ENCODE measurements at regions not wholly inside any gene's neighbourhood (a gene's known extent, or its start where the extent isn't known, plus 50 kb on each side); places are given as distances from the start of the nearest gene placed in this dataset.
A peak's percentile ranks its signal among the peaks of the same experiment; 100 is the strongest.

DNA sequence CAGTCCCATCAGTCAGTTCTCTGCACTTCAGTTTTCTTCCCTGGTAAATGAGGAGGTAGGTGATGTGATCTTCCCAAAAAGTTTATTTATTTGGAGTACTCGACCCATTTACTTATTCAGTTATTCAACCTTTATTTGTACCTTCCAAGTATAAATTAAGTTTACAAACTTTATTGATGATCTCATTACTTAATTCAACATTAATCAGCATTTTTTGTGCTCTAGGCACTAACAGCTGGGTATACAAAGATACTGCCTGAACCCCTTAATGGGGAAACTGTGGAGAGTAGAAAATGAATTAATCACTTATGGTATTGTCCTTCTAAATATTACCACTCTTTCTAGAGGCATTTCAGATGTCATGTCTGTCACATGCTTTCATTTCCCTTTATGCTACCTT, 293.3 kb downstream of the DLEU7 start:
- H3K27ac Mint-ChIP-seq: no peak overlapping the region
- ATAC-seq (replicated peaks) (no peak), DNase-seq (no peak)
- H3K27me3 Mint-ChIP-seq: no peaks in the 10 kb centered on the region
- H3K4me3 Mint-ChIP-seq: no peak overlapping the region
- H3K9me3 Mint-ChIP-seq: peaks cover 0 to 4% of the 10 kb centered on the region in 2 donors
- peaks cover 2 to 5% of the 10 kb centered on the region in 2 donors for H3K36me3 Mint-ChIP-seq
- H3K4me1 Mint-ChIP-seq: peaks cover under 1 to 3% of the 10 kb centered on the region in 2 donors

DNA sequence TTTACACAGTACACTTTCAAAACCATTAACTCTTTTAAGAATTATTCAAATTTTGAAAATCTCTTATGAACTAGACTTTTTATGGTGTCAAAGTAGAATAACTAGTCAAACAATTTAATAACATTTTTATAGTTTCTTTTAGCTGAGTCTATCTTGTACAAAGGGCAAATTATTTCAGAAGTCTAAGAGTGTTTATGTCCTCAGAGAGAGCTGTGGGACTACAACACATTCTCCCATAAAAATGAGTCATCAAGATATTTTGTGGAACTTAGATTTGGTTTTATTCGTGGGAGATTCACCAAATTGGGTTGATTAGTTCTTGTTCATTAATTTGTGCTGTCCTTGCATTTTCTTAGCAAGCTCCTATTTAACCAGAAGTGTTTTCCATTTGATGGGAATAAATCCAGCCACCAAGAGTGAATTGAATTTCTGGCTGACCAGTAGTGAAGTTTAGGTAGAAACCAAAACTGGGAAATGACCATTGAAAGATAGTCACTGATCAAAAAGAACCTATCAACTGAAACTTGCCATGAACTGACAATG, 291.0 kb downstream of the DLEU7 start:
- DNase-seq (no peak), ATAC-seq (replicated peaks) (no peak)
- no peak overlapping the region for H3K4me3 Mint-ChIP-seq
- H3K27me3 Mint-ChIP-seq: no peaks in the 10 kb centered on the region
- peaks cover 2 to 5% of the 10 kb centered on the region in 2 donors for H3K36me3 Mint-ChIP-seq
- H3K27ac Mint-ChIP-seq: no peak overlapping the region
- H3K4me1 Mint-ChIP-seq: no peaks in the 10 kb centered on the region
- H3K9me3 Mint-ChIP-seq: peaks cover 0 to 7% of the 10 kb centered on the region in 2 donors

DNA sequence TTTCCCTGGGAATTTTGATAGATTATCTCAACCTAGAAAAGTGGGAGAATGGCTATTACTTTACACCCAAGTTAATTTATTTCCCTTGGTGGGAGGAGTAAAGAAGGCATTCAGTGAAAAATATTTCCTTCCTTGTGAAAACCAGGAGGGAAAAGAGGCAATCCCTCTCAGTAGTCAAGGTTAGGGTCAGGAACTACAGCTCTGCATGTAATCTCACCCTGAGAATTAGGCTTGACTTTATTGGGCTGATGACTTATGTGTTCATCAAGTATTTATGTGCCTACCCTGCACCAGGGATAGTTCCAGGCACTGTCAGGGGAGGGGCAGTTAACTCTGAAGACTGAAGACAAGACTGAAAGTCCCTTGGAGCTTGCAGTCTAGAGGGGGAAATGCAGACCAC, 281.8 kb downstream of the DLEU7 start:
- Mint-ChIP-seq H3K4me3 (no peak overlapping the region), H3K36me3 (peaks cover 0 to 3% of the 10 kb centered on the region in 2 donors)

DNA sequence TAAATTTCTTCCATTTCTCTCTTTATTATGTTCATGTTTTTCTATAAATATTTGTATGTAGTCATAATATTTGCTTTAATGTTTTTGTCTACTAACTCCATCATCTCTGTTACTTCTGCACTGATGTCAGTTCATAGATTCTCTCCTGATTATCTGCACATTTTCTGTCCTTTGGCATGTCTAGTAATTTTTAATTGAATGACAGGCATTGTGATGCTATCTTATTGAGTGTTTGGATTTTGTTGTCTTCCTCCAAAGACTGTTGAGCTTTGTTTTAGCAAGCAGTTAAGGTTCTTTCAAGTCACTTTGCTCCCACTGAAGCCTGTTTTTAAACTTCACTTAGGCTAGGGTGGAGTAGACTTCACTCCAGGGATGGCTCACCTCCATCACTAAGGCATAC, 276.8 kb downstream of the DLEU7 start:
- Mint-ChIP-seq H3K27ac (no peak overlapping the region), H3K9me3 (peaks cover 11 to 15% of the 10 kb centered on the region in 2 donors), H3K4me3 (no peak overlapping the region), H3K36me3 (peaks cover 8% of the 10 kb centered on the region in 2 donors), H3K4me1 (peaks cover 0 to 2% of the 10 kb centered on the region in 2 donors), H3K27me3 (no peaks in the 10 kb centered on the region)
- DNase-seq (no peak), ATAC-seq (replicated peaks) (no peak)

More for the DNA sequence above, 281.8 kb downstream of the DLEU7 start:
- ATAC-seq (replicated peaks) (no peak), DNase-seq (no peak)
- Mint-ChIP-seq H3K27ac (no peak overlapping the region), H3K4me1 (peaks cover 4 to 6% of the 10 kb centered on the region in 2 donors), H3K9me3 (peaks cover 7 to 8% of the 10 kb centered on the region in 2 donors), H3K27me3 (no peaks in the 10 kb centered on the region)

DNA sequence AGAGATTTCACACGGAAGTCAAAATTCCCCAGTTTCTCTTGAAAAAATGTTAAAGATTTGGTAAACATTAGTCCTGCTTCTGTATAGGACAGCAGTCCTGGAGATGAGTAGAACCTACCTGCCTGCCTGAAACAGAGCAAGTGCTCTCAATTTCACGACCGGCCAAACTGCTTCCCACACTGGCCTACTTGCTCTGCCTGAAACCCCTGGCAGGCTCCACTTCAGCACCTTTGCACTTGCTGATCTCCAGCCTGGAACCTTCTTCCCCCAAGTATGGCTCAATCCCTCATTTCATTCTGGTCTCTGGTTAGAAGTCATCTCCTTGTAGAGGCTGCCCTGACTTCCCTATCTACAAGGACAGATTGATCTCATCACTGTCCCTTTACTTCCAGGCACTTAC, 271.4 kb downstream of the DLEU7 start:
- H3K27ac Mint-ChIP-seq: no peak overlapping the region
- no peak for ATAC-seq (replicated peaks)
- no peaks in the 10 kb centered on the region for H3K27me3 Mint-ChIP-seq
- H3K36me3 Mint-ChIP-seq: peaks cover 5 to 10% of the 10 kb centered on the region in 2 donors
- no peak for DNase-seq
- H3K9me3 Mint-ChIP-seq: peaks cover 6 to 9% of the 10 kb centered on the region in 2 donors
- H3K4me1 Mint-ChIP-seq: peaks cover 13 to 30% of the 10 kb centered on the region in 2 donors
- no peak overlapping the region for H3K4me3 Mint-ChIP-seq

DNA sequence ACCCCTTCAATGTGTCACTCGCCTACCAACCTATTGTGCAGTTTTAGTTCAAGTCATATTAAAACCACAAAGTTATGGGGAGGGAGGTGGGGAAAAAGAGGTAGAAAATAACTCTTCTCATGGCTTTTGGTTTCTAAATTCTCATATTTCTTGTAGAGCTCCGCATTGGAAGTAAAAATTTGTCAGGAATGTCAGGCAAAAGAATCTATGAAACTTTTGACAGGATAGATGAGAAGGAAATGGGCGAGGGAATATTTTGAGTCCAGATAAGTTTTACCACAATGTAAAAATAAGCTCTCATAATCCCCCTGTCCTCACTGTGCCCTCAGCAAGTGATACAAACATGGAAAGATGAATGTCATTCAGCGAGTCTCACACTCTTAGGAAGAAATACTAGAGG, 270.4 kb downstream of the DLEU7 start:
- Mint-ChIP-seq H3K9me3 (peaks cover 0 to 5% of the 10 kb centered on the region in 2 donors), H3K4me1 (peaks cover 13 to 30% of the 10 kb centered on the region in 2 donors), H3K4me3 (no peak overlapping the region), H3K27ac (no peak overlapping the region), H3K27me3 (no peaks in the 10 kb centered on the region), H3K36me3 (peaks cover 4 to 7% of the 10 kb centered on the region in 2 donors)
- ATAC-seq (replicated peaks): no peak
- no peak for DNase-seq

DNA sequence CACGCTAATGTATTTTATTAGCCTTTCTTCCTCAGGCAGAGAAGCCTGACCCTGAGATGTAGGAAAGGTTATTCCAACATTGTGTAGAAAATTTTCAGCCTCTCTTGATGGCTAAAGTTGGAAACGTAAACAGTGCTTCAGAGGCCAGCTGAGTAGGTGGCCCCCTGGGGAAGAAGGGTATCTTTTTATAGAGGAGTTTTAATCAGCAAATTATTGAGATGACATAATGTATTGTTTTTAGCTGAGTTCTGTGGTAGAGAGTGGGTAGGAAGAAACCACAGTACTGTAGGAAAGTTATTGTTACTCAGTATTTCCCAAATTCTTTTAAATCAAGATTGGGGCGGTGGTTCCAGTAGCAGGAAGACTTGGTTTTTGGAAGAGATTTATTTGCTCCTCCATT, 268.8 kb downstream of the DLEU7 start:
- Mint-ChIP-seq H3K27ac (no peak overlapping the region), H3K4me3 (no peak overlapping the region), H3K27me3 (no peaks in the 10 kb centered on the region), H3K36me3 (peaks cover 4 to 7% of the 10 kb centered on the region in 2 donors), H3K4me1 (peaks cover 13 to 30% of the 10 kb centered on the region in 2 donors), H3K9me3 (peaks cover 0 to 5% of the 10 kb centered on the region in 2 donors)
- ATAC-seq (replicated peaks) (peak; percentile 50), DNase-seq (no peak)

DNA sequence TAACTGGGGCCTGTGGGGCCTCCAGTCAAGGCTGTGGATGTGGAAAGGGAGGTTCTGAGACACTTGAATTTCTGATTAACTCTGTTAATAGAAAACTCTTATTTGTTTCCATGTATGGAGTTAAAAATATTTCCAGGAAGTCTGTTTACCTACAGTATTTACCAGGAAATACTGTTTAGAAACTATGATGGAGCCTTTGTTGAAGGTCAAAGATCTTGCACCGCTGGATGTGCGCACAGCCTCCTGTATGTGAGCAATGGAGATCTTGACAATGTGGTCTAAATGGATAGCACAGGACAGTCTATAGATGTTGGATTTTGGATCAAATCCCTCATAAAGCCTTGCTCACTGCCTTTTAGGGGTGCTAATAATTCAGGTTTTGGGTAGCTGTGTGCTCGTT, 268.4 kb downstream of the DLEU7 start:
- DNase-seq: no peak
- peaks cover 4 to 7% of the 10 kb centered on the region in 2 donors for H3K36me3 Mint-ChIP-seq
- no peak overlapping the region for H3K4me3 Mint-ChIP-seq
- H3K27ac Mint-ChIP-seq: no peak overlapping the region
- H3K9me3 Mint-ChIP-seq: peaks cover 0 to 5% of the 10 kb centered on the region in 2 donors
- no peaks in the 10 kb centered on the region for H3K27me3 Mint-ChIP-seq
- no peak for ATAC-seq (replicated peaks)
- peaks cover 13 to 30% of the 10 kb centered on the region in 2 donors for H3K4me1 Mint-ChIP-seq

DNA sequence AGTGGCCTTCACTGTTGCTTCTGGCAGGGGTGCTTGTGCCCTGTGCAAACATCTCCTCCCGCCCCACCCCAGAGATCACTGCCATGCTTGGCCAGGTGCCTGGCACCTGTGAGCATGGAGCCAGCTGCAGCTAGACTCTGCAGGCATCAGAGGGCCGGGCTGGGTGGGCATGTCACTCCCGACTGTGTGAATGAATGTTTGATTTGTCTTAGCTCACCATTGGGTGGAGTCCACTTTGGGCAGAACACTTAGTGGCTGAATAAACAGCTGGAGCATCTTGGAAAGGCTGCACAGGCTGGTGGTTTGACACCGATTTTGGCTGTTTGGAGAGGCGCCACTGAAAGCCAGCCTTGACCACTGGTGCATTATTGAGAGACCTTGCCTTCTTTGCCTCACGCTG, 267.3 kb downstream of the DLEU7 start:
- H3K4me3 Mint-ChIP-seq: no peak overlapping the region

DNA sequence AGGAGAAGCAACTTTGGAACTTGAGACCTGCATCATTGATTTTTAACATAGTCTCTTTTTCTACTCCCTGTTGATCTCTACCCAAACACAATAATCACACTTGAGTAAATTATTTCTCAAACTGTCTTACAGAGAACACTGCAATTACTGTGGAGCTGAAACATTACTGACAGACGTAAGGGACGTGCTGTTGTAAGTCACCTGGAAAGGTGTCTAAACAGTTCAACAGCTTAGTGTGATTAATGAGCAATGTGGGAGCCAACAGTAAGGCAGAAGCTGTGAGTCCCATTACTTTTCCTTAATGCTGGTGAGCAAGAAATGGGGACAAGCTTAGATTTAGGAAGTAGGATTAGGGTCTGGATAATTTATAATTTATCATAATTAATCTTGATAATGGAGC, 265.7 kb downstream of the DLEU7 start:
- Mint-ChIP-seq H3K27ac (no peak overlapping the region), H3K9me3 (peaks cover 0 to 2% of the 10 kb centered on the region in 2 donors), H3K4me3 (no peak overlapping the region), H3K4me1 (peaks cover 15 to 39% of the 10 kb centered on the region in 2 donors), H3K27me3 (no peaks in the 10 kb centered on the region), H3K36me3 (no peaks in the 10 kb centered on the region)
- ATAC-seq (replicated peaks) (no peak), DNase-seq (no peak)

More for the DNA sequence above, 267.3 kb downstream of the DLEU7 start:
- ATAC-seq (replicated peaks) (no peak), DNase-seq (no peak)
- no peak overlapping the region for H3K27ac Mint-ChIP-seq
- no peaks in the 10 kb centered on the region for H3K27me3 Mint-ChIP-seq
- H3K9me3 Mint-ChIP-seq: peaks cover 0 to 4% of the 10 kb centered on the region in 2 donors
- peaks cover 13 to 38% of the 10 kb centered on the region in 2 donors for H3K4me1 Mint-ChIP-seq
- peaks cover 4 to 7% of the 10 kb centered on the region in 2 donors for H3K36me3 Mint-ChIP-seq

DNA sequence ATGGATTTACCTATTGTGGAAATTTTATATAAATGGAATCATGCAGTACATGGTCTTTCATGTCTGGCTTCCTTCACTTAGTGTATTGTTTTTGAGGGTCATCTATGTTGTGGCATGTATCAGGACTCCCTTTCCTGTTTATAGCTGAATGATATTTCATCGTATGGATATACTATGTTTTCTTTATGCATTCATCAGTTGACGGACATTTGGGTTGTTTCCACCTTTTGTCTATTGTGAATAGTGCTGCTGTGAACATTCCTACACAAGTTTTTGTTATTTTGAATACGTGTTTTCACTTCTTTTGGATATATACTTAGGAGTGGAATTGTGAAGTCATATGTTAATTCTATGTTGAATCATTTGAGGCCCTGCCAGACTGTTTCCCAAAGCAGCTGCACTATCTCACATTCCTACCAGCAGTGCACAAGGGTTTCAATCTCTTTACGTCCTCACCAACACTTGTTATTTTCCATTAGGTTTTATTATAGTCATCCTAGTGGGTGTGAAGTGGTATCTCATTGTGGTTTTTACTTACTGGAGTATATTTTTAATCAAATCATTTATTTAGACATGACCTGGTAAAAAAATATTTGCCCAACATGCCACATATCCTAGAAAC, 262.7 kb downstream of the DLEU7 start:
- DNase-seq: no peak
- Mint-ChIP-seq H3K27ac (no peak overlapping the region), H3K9me3 (peaks cover 0 to 4% of the 10 kb centered on the region in 2 donors), H3K4me1 (peaks cover 10 to 25% of the 10 kb centered on the region in 2 donors), H3K4me3 (no peak overlapping the region), H3K27me3 (no peaks in the 10 kb centered on the region), H3K36me3 (peaks cover 0 to 3% of the 10 kb centered on the region in 2 donors)
- ATAC-seq (replicated peaks): no peak

DNA sequence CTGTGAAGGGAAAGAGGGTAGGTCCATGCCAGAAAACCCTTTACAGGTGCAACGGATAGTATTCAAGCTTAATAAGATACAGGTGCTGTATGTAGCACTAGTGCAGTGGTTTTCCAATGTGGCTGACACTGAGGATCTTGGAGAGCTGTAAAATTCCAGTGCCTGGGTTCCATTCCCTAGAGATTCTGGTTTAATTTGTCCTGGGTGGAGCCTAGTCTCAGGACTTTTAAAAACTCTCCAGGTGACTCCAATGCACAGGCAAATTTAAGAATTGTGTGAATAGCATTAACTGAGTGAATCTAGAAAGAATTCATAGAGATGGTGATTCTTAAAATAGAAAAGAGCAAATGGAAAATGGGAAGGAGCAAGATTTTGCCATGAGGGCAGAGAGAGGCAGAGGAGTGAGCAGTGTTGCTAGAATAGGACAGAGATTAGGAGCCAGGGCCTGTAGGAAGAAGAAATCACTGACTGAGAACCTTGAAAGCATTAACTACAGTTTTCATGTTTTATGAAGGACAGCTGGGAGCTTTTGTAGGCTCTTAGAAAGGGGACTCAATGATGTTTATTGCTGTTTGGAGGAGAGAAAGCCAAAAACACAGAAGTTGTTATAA, 261.8 kb downstream of the DLEU7 start:
- Mint-ChIP-seq H3K27me3 (no peaks in the 10 kb centered on the region), H3K36me3 (peaks cover 0 to 3% of the 10 kb centered on the region in 2 donors), H3K9me3 (peaks cover 0 to 4% of the 10 kb centered on the region in 2 donors), H3K27ac (no peak overlapping the region), H3K4me3 (no peak overlapping the region), H3K4me1 (peaks cover 12 to 21% of the 10 kb centered on the region in 2 donors)
- no peak for ATAC-seq (replicated peaks)
- no peak for DNase-seq

DNA sequence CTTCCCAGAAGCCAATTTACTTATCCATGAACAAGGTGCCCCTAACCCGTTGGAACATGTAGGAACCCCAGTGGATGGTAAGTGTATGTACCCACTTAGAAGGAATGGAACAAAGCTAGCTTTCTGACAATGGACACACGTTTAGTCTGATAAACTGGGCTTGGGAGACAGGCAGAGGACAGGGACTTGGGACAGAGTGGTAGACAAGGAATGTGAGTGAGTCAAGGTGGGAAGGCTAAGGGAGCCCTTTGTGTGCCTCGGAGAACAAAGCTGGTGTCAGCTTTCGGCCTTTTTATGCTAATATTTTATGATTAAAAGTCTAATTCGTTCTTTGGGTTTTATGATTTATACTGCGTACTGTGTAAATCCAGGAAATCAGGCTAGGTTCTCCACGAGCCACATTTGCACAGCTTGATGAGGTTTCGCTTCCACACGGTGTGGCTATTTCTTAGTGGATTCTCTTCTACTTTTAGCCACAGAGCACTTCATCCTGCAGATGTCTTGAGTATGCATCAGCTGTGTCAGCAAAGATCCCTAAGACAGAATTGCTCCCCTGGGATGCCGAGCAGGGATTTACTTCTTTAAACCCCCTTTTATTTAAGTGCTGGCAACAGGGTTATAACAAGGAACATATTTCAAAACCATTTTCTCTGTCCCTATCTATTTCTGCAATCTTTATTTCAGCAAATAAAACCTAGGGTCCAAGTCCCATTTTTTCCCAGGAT, 258.5 kb downstream of the DLEU7 start:
- H3K4me1 Mint-ChIP-seq: peaks cover 37 to 53% of the 10 kb centered on the region in 2 donors
- no peak overlapping the region for H3K27ac Mint-ChIP-seq
- DNase-seq (no peak), ATAC-seq (replicated peaks) (no peak)
- H3K9me3 Mint-ChIP-seq: peaks cover 0 to 4% of the 10 kb centered on the region in 2 donors
- H3K27me3 Mint-ChIP-seq: no peaks in the 10 kb centered on the region
- H3K4me3 Mint-ChIP-seq: no peak overlapping the region
- peaks cover 3 to 4% of the 10 kb centered on the region in 2 donors for H3K36me3 Mint-ChIP-seq

DNA sequence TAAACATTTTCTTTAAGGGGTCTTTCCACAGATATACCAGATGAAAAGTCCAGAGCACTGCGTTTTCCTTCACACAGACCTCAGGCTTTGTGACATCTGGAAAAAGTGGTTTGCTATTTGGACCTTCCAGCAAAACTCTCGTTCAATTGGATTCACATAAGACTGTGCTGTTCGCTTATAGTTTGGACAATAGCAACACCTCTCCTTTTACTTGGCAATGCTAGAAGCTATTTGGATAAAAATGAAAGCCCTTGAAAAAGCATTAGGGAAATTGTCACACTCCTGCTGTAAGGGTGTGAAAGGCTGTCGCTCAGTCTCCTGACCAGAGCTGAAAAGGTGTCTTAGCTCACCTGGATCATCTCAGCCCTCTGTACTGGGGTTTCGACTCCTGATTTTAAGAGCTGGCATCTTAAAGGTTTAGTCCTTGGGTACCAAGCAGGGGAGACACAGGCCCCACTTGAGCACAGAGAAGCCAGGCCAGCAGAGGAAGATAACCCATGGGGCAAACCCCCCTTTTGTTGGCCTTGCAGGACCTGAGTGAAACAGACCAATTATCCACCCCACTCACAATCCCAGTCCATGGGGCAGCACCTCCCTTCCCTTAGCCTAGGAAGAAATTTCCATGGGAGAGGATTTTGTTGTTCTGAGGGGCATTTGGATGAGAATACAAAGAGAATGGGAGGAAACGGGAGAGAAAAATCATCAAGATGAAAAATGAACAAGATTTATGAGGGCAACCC, 257.6 kb downstream of the DLEU7 start:
- no peak for ATAC-seq (replicated peaks)
- DNase-seq: no peak
- Mint-ChIP-seq H3K27me3 (no peaks in the 10 kb centered on the region), H3K4me3 (no peak overlapping the region), H3K9me3 (peaks cover 2 to 4% of the 10 kb centered on the region in 2 donors), H3K36me3 (peaks cover 6 to 9% of the 10 kb centered on the region in 2 donors), H3K4me1 (peaks cover 45 to 57% of the 10 kb centered on the region in 2 donors), H3K27ac (no peak overlapping the region)
